HUDEP-2 (cell line): ENCODE measurements at regions not wholly inside any gene's neighbourhood (a gene's known extent, or its start where the extent isn't known, plus 50 kb on each side); places are given as distances from the start of the nearest gene placed in this dataset.

ENCODE experiments used
- DNase-seq, 76 experiments: peaks; one replicate each; lab custom pipeline; 2025; ENCODE audit not compliant: unreplicated experiment in 76 of 76; lab: John Stamatoyannopoulos, UW

GRCh38 chr22:27154717-27155116 lies 497.3 kb downstream of the MIAT start:
- peak in 42 of 76 experiments; percentile 3 to 52 (median 20) for DNase-seq

- DNase-seq: no peak
Observed at GRCh38 chr22:27156821-27157489, 499.6 kb downstream of the MIAT start.

- no peak for DNase-seq
Observed at GRCh38 chr22:27157666-27158370, 500.4 kb downstream of the MIAT start.

- no peak for DNase-seq
Observed at GRCh38 chr22:27159016-27159415, 501.6 kb downstream of the MIAT start.

GRCh38 chr22:27159716-27160295 lies 502.4 kb downstream of the MIAT start:
- DNase-seq: no peak

- DNase-seq: no peak
Observed at GRCh38 chr22:27163162-27164137, 506.1 kb downstream of the MIAT start.

- no peak for DNase-seq
Observed at GRCh38 chr22:27164781-27165503, 507.6 kb downstream of the MIAT start.

GRCh38 chr22:27168681-27169080 lies 511.3 kb downstream of the MIAT start:
- no peak for DNase-seq

GRCh38 chr22:27170491-27170890 lies 513.1 kb downstream of the MIAT start:
- no peak for DNase-seq

- DNase-seq: no peak
Observed at GRCh38 chr22:27171212-27171611, 513.8 kb downstream of the MIAT start.

GRCh38 chr22:27173530-27173929 lies 516.1 kb downstream of the MIAT start:
- no peak for DNase-seq

GRCh38 chr22:27175021-27175838 lies 517.8 kb downstream of the MIAT start:
- DNase-seq: no peak

GRCh38 chr22:27175974-27176373 lies 518.6 kb downstream of the MIAT start:
- no peak for DNase-seq

- DNase-seq: no peak
Observed at GRCh38 chr22:27179161-27179560, 521.8 kb downstream of the MIAT start.

- no peak for DNase-seq
Observed at GRCh38 chr22:27181537-27181936, 524.1 kb downstream of the MIAT start.

- DNase-seq: no peak
Observed at GRCh38 chr22:27183474-27183873, 526.1 kb downstream of the MIAT start.

GRCh38 chr22:27185099-27185709 lies 527.8 kb downstream of the MIAT start:
- DNase-seq: no peak

- no peak for DNase-seq
Observed at GRCh38 chr22:27185760-27186302, 528.4 kb downstream of the MIAT start.

- DNase-seq: no peak
Observed at GRCh38 chr22:27186643-27187042, 529.3 kb downstream of the MIAT start.
